Sigmoid colon (tissue), 4 donors: ENCODE measurements at regions not wholly inside any gene's neighbourhood (a gene's known extent, or its start where the extent isn't known, plus 50 kb on each side); places are given as distances from the start of the nearest gene placed in this dataset.

ENCODE experiments used
- EP300 ChIP-seq, 4 donors: sonication (generic); formaldehyde crosslinking; IDR thresholded peaks; one replicate each; pipeline ENCODE4 v1.6.1; 2017; ENCODE audit warnings: antibody characterized with exemption in 4 of 4
- POLR2AphosphoS5 ChIP-seq, 4 donors: sonication (generic); formaldehyde crosslinking; IDR thresholded peaks; one replicate each; pipeline ENCODE4 v1.6.1; 2017; ENCODE audit warnings: antibody characterized with exemption in 4 of 4
- TF ChIP-seq, protein P1 (sequence below), 4 experiments: fragments of 450-650 bp in 3 of 4; fragments of 200-600 bp in 1 of 4; IDR thresholded peaks; one replicate each; pipeline ENCODE4 v1.5.1; 2016 to 2019; ENCODE audit warnings: antibody characterized with exemption in 4 of 4, mild to moderate bottlenecking in 3 of 4, moderate library complexity in 2 of 4

DNA sequence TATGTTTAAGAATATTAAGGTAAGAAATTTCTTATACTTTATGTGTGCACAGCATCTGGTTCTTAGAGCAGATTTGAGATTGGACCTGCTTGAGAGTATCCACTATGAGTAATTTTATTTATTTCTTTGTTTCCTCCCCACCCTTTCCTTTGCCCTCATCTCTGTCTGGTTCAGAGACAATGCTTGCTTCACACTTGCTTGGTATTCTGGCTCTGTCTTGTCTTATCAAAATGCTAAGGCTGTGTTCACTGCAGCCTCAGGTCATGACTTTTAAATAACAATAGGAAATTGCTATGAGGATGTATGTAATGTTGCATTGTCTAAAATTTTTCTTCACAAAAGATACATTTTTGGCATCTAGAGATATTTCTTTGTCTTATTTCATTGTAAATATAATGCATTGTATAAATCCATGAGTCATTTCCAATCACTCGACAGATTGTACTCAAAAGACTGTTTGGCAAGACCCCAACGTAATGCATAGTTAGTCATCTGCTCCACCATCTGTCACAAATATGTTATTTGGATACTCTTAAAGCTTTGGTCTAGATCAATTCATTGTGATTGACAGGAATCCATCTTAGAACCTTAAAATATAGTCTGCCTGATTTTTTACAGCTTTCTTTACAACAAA is 395.7 kb downstream of the AASDHPPT start:
- TF ChIP-seq, protein P1, sequence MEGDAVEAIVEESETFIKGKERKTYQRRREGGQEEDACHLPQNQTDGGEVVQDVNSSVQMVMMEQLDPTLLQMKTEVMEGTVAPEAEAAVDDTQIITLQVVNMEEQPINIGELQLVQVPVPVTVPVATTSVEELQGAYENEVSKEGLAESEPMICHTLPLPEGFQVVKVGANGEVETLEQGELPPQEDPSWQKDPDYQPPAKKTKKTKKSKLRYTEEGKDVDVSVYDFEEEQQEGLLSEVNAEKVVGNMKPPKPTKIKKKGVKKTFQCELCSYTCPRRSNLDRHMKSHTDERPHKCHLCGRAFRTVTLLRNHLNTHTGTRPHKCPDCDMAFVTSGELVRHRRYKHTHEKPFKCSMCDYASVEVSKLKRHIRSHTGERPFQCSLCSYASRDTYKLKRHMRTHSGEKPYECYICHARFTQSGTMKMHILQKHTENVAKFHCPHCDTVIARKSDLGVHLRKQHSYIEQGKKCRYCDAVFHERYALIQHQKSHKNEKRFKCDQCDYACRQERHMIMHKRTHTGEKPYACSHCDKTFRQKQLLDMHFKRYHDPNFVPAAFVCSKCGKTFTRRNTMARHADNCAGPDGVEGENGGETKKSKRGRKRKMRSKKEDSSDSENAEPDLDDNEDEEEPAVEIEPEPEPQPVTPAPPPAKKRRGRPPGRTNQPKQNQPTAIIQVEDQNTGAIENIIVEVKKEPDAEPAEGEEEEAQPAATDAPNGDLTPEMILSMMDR (IDR thresholded peaks at IDR 0.05) = no peak
- TF ChIP-seq EP300 (IDR thresholded peaks at IDR 0.05) (no peak), POLR2AphosphoS5 (IDR thresholded peaks at IDR 0.05) (no peak)
